GM12873 (cell line): ENCODE measurements at regions not wholly inside any gene's neighbourhood (a gene's known extent, or its start where the extent isn't known, plus 50 kb on each side); places are given as distances from the start of the nearest gene placed in this dataset.

Experiments used
- CTCF ChIP-seq: IDR thresholded peaks from 2 replicates; pipeline ENCODE4 v1.5.1; 2012; ENCODE audit warnings: low read depth, mild to moderate bottlenecking, moderate library complexity, low read length, control low read depth; ENCODE audit not compliant: insufficient read depth; ENCODE audit errors: missing control alignments

- no peak for TF ChIP-seq CTCF
Measured at GRCh38 chr4:57214654-57215411, 104.6 kb upstream of the IGFBP7 start.

GRCh38 chr4:57211131-57211530 lies 100.9 kb upstream of the IGFBP7 start:
- no peak for TF ChIP-seq CTCF

GRCh38 chr4:57206172-57206571 lies 96.0 kb upstream of the IGFBP7 start:
- no peak for TF ChIP-seq CTCF

GRCh38 chr4:57205580-57205979 lies 95.4 kb upstream of the IGFBP7 start:
- no peak for TF ChIP-seq CTCF

GRCh38 chr4:57200799-57201327 lies 90.7 kb upstream of the IGFBP7 start:
- no peak for TF ChIP-seq CTCF

- no peak for TF ChIP-seq CTCF
Measured at GRCh38 chr4:57199267-57199666, 89.1 kb upstream of the IGFBP7 start.

- no peak for TF ChIP-seq CTCF
Measured at GRCh38 chr4:57195622-57196021, 85.4 kb upstream of the IGFBP7 start.
